Anterior cingulate cortex (tissue), 58 donors: ENCODE measurements at regions not wholly inside any gene's neighbourhood (a gene's known extent, or its start where the extent isn't known, plus 50 kb on each side); places are given as distances from the start of the nearest gene placed in this dataset.

Experiments
- DNase-seq, 58 donors: peaks; one replicate each; lab custom pipeline; 2025; lab: John Stamatoyannopoulos, UW

- no peak for DNase-seq
These were observed 58.7 kb upstream of the EMCN start for GRCh38 chr4:100576570-100576969.

- DNase-seq: peak in 13 of 58 donors; percentile 0 to 50 (median 21)
These were observed 56.8 kb upstream of the EMCN start for GRCh38 chr4:100574607-100575006.

- no peak for DNase-seq
These were observed 51.4 kb upstream of the EMCN start for GRCh38 chr4:100569196-100569595.
